ENCODE measurements at regions not wholly inside any gene's neighbourhood (a gene's known extent, or its start where the extent isn't known, plus 50 kb on each side); places are given as distances from the start of the nearest gene placed in this dataset.

DNA sequence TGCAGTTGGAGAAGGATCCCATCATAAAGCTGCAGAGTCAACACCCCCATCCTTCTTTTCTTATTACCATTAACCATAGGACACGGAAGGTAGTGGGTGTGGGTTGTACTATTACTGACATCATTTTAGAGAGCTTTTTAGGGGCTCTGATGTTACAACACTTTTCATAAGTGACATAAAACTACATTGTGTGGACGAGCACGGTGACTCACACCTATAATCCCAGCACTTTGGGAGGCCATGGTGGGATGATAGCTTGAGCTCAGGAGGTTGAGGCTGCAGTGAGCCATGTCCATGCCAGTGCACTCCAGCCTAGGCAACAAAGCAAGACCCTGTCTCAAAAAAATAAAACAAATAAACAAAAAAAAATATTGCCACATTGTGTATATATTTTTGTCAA is 167.1 kb downstream of the DUSP6 start:
- TF ChIP-seq GATA2 (IDR thresholded peaks at IDR 0.05; ENCODE audit: low read depth, low read length), result no peak
- no peak for TF ChIP-seq GATA3 (IDR thresholded peaks at IDR 0.05; ENCODE audit: low read depth, low read length)
